ENCODE measurements at regions not wholly inside any gene's neighbourhood (a gene's known extent, or its start where the extent isn't known, plus 50 kb on each side); places are given as distances from the start of the nearest gene placed in this dataset.

DNA sequence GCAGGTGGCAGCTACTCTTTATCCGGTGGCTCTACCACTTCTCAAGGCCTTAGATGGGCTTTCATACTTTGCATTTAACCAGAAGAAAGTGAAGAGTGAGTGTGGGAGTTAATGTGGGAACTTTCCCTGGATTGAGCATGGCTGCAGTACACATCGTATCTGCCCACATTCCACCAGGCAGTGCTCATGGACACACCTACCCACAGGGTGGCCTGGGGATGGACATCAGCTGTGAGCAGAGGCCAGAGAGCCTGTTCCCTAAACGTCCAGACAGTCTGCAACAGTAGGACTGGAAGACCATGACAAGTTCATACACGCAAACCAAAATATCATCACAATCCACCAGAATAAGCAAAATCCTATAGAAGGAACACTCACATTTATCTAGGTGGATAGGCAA, 213.8 kb downstream of the IRX1 start:
- FAIRE-seq (no peak), DNase-seq (ENCODE audit: insufficient read length, low spot score) (no peak)

DNA sequence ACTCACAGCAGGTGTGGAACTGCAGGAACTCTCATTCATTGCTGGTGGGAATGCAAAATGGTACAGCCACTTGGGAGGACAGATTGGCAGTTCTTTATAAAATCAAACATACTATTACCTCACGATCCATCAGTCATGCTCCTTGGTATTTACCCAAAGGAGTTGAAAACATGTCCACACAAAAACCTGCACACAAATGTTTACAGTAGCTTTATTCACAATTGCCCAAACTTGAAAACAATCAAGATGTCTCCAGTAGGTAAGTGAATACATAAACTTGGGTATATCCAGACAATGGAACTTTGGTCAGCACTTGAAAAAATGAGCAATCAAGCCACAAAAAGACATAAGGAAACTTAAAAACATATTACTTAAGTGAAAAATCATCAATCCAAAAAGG, 215.5 kb downstream of the IRX1 start:
- FAIRE-seq: no peak
- no peak for DNase-seq (ENCODE audit: insufficient read length, low spot score)

DNA sequence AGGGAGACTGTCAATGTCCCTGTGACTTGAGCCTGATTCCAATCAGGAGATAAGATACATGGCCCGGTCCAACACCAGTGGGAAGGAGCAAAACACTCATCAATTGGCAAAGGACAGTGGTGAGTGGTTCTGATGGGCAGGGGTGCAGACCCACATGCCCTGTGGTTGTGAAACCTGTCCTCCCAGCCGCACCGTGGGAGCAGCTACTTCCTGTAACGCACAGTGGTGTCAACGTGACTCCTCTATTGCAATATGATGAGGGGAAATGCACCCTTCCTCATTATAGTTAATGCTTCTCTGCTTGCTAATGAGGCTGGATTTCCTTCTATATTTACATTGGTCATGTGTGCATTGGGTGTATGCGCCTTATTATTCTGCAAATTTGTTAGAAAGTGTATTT, 223.0 kb downstream of the IRX1 start:
- FAIRE-seq: no peak
- DNase-seq (ENCODE audit: insufficient read length, low spot score): no peak

DNA sequence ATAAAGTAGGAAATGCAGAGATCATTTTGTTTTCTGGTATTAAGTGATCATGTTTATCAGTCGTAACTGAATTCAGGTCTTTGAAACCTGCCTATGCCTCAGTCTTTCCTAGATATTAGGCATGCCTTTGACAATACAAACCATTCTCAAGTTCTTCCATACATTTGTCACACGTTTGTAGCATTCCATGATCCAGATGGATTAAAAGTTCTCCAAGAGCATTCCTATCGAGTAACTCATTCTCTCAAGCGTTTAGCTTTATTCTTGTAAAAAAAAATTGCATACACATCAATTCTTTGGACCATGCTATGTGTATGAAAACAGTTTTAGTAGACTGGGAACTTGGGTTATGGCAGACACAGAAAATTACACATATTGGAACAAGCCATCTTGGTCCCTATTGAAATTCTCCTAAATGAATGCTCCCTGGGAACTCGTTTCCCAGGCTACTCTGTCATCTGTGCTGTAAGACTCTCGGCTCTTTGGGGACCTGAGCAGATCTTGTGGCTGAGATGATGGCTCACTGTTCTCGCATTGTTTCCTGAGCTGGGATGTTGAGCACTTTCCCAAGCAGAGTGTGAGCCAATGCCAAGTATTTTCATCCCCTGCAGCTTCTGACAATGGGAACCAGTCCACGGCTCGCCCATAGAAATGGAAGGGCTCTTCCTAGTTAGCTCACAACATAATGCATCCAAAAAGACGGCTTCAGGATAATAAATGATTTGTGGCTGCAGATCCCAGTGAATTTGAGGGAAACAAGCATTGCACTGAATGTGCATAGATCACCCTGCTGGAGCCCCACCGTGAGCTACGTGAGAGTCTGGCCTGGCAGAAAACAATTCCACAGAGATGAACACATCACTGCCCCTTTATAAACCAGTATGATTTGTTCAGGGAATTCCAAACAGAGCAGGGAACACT, 230.2 kb downstream of the IRX1 start:
- DNase-seq (ENCODE audit: insufficient read length, low spot score): no peak
- FAIRE-seq: no peak

DNA sequence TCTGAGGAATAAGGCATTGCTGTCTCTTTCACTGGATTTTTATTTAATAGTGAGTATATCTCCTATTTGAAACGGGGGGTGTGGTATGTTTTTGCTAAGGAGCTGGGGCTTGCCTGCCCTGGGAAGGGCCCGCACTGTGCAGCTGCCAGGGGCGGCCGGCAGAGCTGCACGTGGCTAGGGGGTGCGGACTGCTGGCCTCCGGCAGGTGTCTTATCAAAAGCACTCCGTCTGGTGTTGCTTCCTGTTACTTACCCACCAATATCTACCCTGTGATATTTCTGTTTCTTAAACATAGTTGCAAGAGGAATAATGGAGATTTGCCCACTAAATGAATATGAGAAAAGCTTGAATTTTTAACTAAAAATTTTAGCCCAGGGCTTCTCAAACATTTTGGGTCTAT, 232.0 kb downstream of the IRX1 start:
- no peak for DNase-seq (ENCODE audit: insufficient read length, low spot score)
- FAIRE-seq: no peak

DNA sequence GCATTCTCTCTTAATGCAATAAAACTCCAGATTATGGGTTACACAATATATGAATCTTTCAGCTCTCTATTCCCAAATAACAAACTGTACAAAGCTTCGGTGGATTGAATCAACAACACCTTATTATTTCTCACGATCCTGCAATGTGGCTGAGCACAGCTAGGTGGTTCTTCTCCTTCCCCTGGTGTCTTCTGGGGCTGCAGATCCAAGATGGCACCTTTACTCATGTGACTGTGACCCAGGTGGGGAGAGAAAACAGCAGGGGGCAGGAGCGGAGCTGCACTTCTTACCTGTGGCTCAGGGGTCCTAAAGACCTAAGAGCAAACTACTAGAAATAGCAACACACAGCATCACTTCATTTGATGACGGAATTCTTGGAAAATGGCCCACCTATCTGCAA, 233.1 kb downstream of the IRX1 start:
- DNase-seq (ENCODE audit: insufficient read length, low spot score) (no peak), FAIRE-seq (no peak)

DNA sequence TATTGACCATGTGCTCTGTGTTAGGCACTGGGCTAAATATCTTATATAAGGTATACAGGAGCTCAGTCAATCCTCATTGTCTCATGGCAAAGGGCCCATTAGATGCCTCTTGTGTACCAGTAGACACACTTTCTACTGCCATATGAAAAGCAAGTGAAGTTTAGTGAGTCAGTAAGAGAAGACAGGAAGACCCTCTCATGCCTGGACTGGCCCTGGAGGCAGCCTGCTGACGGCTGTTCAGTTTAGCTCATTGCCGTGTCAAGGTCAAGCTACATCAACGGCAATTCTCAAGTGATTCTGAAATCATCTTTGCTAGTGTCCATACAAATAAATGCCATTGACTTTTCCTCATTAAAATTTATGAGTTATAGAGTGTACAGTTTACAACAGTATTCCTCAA, 237.9 kb downstream of the IRX1 start:
- no peak for FAIRE-seq
- no peak for DNase-seq (ENCODE audit: insufficient read length, low spot score)

DNA sequence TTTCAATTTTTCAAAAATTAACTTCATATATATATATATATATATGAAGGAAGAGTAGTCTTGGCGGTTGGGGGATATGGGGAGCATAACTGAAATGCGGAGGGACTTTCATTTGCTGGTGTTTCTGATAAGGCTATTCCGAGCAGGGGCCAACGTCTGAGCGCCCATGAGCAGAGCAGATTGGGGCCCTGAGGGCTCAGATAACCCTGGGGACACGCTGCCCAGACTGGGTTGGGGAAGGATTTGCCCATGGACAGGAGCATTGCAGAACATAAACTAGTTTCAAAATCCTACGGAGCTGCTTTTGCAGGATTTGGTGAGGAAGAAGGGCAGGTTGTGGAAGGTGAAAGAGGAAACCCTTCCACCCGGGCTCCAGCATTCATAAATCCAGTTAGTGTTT, 240.2 kb downstream of the IRX1 start:
- no peak for FAIRE-seq
- no peak for DNase-seq (ENCODE audit: insufficient read length, low spot score)

DNA sequence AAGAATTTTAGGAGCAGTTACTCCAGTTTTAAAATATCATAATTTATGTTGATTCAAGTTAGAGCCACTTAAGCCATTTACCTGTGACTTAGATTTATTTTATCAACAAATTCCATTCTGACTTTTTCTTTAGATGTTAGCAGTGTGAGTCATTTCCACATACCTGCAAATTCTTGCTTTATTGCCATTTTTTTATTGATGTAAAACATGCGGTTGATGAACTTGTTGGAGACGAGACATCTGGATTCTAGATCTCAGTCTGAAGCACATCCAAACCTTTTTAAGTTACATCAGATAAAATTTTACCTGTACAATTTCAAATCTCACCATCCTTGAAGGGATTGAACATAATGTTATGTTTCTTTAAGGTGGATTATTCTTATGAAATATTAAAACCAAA, 240.9 kb downstream of the IRX1 start:
- FAIRE-seq (no peak), DNase-seq (ENCODE audit: insufficient read length, low spot score) (no peak)

DNA sequence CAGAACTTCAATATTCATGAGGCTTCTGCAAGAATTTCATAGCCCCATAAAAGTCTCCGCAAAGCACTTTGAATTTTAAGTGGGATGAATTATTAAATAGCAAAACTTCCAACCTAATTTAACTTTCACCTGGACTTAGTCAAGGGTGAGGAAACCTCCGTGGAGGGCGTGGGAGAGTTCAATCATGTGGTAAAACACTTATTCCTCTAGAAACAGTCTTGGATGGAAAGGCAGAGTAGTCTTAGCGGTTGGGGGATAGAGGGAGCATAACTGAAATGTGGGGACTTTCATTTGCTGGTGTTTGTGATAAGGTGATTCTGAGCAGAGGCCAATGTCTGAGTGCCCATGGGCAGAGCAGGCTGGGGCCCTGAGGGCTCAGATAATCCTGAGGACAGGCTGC, 241.9 kb downstream of the IRX1 start:
- no peak for DNase-seq (ENCODE audit: insufficient read length, low spot score)
- FAIRE-seq: no peak

DNA sequence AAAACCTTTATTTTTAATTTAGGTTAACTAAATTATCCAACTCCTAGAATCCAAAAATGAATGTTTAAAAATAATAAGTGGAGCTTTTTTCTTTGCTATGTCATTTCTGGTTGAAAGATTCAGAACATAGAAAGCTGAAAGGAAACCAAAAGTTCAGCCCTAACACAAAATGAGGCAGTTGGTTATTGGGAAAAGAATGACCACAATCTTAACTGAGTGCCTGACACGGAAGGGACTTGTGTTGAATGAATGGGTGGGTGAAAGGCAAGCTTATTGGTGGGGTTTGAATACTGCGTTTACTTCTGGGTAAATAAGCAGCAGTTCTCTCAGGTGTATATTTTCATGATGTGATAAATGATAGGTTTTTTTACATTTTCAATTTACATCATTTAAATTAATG, 243.5 kb downstream of the IRX1 start:
- no peak for DNase-seq (ENCODE audit: insufficient read length, low spot score)
- no peak for FAIRE-seq

DNA sequence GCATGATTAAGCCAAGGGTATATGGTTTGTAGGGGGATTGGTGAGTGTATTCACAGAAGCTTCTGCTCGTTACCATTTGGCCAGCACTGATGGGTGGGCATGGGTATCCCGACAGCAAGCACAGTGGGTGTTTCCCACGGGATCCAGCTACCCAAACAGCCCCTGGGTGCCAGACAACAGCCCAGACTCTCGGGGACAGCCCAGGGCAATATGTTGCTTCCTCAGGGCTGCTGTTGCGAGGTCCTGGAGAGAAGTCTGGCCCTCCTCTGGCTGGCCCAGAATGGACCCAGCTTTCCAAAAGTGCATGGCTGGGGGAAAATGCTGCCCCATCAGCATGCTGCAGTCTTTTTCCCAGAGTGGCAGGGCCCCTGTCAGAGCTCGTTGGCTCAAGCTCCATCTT, 247.0 kb downstream of the IRX1 start:
- DNase-seq (ENCODE audit: insufficient read length, low spot score) (no peak), FAIRE-seq (no peak)

DNA sequence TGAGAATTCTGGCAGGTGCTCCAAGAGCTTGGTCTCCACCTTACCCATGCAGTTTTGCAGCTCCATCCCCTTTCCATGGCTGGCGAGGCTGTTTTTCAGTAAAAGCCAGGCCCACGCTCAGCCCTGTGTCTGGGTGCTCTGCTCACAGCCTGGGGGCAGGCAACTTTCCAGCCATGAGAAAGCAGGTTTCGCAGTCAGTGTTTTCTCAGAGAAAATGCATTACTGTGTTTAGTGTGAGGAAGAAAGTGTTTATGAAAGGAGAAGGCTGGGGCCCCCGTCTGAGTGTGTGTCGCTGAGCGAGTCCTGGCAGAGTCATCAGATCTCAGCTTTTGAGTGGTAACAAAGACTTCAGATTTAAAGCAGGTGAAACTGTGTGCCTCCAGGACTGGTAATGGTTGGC, 248.1 kb downstream of the IRX1 start:
- FAIRE-seq (no peak), DNase-seq (ENCODE audit: insufficient read length, low spot score) (no peak)

DNA sequence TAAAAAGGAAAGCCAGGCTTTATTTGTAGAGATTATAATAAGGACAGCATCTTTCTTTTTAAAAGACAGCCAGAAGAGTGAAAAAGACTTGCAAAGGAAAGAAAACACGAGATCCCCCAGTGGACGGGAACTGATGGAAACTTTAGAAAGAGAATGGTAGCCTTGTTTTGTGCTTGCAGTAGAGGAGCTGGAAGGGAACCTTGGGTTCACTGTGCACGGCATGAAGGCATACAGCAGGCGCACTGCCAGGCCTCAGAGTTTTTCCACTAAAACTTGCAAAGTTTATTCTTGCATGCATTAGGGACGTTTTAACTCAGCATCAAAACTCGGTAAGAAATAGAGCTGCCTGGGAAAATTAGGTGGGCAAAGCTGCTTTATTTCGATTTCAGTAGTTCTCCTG, 248.6 kb downstream of the IRX1 start:
- DNase-seq (ENCODE audit: insufficient read length, low spot score) (no peak), FAIRE-seq (no peak)

DNA sequence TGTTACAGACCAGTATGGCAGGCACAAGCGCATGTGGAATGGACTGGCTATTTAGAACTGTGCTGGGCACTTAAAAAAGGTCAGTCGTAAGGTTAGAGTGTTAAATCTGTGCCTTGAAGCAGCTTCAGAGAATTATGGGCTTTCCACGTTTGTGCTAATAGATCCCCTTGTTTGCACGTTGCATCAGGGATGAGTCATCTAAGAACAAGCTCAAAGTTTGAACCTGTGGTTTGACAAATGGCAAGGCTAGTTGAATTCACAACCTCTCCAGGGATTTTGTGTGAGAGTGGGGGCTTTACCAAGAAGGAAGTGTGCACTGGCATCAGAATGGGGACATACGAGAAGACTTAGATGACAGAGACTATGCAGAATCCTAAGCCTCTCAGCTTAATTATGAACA, 249.6 kb downstream of the IRX1 start:
- FAIRE-seq: no peak
- no peak for DNase-seq (ENCODE audit: insufficient read length, low spot score)

DNA sequence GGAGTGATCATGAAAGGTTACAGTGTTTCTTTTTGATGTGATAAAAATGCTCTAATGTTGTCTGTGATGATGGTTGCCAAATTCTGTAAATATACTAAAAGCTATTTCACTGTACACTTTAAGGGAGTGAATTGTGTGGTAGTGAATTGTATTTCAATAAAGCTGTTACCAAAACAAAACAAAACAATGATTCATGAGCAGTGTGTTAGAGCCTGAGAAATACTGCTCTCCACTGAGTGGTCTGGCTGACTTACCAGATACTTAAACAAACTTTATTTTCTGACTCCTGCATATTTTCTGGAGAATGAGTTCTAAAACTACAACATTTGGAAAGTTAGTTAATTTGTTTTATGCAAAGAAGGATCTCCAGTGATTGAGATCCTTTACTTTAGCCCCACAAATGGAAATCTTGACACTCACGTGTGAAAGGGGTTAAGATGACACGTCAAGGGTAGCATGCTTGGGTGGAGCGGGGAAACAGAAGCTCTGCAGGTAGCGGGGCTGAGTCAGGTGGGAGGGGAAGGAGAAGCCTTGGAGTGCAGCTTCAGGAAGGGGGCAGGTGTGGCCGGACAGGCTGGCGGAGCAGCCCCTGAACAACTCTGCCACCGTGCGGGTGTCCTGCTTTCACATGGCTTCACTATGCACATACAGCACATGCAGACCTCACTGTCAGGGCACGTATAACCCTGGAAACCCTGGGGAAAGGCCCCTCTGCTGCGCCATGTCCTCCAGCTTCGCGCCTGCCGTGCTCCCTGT, 256.7 kb downstream of the IRX1 start:
- FAIRE-seq (no peak), DNase-seq (ENCODE audit: insufficient read length, low spot score) (no peak)

DNA sequence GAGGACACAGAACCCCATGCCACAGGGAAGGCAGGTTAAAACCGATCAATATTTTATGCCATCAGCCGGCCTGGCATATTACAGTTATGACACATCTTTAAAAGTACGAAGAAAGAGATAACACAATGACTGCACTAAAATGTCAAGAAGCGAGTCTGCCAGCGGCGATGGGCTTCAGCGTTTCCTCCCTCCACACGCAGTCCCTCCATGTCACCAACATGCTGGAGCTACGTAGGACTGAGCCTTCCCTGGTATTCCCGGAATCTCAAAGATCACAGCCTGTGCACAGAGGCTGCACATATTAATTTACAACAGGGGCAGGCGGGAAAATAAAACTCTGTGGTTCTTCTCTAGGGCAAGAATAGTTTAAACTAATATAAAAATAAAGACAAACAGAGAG, 257.7 kb downstream of the IRX1 start:
- no peak for FAIRE-seq

DNA sequence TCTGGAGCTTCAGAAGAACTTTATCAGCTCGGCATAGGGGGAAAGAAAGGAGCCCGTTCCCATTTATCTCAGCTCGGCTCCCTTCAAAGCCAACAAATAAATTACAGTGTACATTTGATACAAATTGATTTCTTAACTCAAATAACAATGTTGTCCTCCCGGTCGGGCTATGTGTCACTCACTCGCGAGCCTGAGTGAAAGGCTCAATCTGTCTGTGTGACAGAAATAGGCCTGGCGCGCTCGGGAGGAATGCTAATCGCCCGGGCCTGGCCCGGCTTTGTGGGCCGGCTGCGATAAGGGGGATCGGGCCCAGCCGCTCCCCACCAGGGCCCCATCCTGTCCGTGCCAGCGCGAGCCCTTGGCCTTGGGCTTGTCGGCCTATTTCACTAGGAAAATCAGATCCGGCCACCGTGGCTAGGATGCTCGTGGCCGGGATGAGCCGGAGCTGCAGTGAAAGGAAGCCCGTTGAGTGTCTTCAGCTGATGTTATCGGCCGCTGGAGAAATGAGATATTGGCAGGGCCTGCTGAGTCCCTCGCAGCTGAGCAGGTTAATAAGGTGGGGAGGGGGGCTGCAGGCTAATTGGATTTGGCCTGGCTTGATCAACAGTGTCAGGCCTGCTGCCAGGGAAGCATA, 258.7 kb downstream of the IRX1 start:
- no peak for FAIRE-seq

More for the DNA sequence above, 257.7 kb downstream of the IRX1 start:
- DNase-seq (ENCODE audit: insufficient read length, low spot score): no peak

DNA sequence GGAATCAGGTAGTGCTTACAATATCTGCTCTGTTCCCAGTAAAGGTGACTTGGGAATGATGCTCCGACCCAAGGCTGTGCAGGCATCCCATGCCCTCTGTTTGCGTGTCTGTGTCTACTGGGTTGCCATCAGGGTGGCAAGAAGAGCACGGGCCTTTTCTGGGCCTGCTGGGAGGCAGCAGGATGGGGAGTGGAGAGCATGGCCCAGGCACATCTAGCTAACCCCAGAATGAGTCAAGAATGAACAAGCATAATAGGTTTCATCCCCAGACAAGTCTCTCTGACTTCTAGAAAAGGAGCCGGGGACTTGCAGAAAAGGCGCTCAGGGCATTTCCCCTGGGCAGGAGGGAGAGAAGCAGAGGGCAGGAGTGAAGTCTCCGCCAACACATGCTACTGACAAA, 260.4 kb downstream of the IRX1 start:
- DNase-seq (ENCODE audit: insufficient read length, low spot score) (no peak), FAIRE-seq (no peak)

More for the DNA sequence above, 258.7 kb downstream of the IRX1 start:
- no peak for DNase-seq (ENCODE audit: insufficient read length, low spot score)

DNA sequence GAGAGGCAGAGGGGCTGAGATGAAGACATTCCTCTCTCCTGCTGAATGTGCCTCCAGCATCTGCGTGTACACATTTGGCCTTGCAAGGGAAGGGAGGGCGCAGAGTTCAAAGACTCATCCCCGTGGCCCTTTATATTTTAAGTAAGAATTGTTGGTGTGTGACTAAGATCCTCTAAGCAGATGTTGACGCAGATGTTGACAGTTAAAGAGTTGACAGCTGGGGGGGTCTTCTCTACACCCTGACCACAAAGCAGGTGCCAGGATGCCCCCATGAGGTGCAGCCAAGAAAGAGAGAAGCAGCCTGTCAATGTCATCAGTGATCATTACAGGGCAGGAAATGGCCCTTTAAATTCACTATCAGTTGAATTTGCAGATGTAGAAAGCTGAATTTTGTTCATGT, 262.9 kb downstream of the IRX1 start:
- no peak for DNase-seq (ENCODE audit: insufficient read length, low spot score)
- FAIRE-seq: no peak

DNA sequence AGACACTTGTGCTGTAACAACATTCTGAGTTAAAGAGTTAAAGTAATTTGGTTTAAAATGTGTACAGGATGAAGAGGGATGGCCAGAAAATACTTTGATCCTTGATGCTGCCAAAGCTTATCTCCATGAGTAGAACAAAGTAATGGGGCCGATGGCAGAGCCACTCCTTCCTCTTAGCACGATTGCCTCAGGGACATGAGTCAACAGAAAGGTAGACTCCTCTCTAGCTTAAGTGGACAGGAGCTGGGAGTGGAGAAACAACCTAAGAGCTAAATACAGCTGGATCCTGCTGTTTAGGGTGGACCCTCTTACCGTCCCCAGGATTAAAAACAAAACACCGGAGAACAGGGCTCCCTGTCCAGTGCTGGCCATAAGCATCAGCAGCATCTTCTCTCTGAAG, 267.3 kb downstream of the IRX1 start:
- DNase-seq (ENCODE audit: insufficient read length, low spot score): no peak
- FAIRE-seq: no peak

DNA sequence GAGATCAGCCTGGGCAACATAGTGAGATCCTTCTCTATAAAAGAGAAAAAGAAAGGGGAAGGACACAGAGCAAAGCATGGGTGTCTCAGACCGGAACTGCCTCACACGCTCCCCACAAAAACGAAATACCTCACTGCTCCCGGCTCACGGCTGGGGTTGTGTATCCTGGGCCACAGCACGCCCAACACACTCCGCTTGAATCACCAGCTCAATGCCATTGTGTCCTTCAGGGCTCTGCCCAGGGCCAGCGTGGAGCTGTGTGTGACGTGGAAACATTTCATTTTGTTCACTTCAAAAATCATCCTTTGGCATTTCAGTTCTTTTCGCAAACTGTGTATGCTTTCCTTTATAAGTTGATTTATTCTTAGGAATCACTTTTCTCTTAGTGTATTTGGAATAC, 279.5 kb downstream of the IRX1 start:
- DNase-seq (ENCODE audit: insufficient read length, low spot score) (no peak), FAIRE-seq (no peak)

Measured in HTR-8/SVneo (cell line).